ENCODE measurements at regions not wholly inside any gene's neighbourhood (a gene's known extent, or its start where the extent isn't known, plus 50 kb on each side); places are given as distances from the start of the nearest gene placed in this dataset.

DNA sequence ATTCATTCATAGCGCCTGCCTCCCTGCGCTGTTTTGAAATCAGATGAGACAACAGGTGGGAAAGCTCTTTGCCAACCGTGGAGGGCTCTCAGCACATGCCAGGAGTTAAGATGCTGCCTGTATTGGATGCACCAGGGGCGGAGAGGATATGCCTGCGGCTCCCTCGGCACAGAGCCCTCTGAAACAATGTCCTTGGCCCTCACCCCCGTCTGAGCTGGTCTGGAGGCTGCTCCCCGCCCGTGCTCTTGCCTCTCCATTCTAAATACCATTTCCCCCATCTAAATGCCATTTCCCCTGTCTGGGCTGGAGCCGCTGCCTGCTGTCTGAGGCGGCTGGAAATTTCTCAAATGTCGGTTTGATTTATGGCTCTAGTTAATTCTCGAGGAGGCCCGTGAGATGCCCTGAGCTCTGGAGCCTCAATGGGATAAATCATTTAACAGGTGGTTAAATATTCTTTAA, 50.8 kb upstream of the MLN start (continued):
- TF ChIP-seq EP300 (IDR thresholded peaks at IDR 0.05) (no peak), HOXB13 (CRISPR knock-in tag; IDR thresholded peaks at IDR 0.05; ENCODE audit: low read depth) (no peak), SREBF2 (IDR thresholded peaks at IDR 0.05) (no peak)

DNA sequence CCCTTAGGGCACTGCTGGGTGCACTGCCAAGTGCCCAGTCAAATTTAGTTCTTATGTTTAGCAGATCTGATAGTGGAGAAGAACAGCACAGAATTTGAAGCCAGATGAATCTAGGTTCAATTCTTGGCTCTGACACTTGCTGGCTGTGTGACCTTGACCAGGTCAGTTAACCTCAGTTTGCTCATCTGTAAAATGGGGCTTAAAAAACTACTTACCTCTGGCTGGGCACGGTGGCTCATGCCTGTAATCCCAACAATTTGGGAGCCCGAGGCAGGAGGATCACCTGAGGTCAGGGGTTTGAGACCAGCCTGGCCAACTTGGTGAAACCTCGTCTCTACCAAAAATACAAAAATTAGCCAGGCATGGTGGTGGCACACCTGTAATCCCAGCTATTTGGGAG, 49.9 kb upstream of the MLN start:
- 57% methylated on average over 3 of the region's 3 CpGs for WGBS (ENCODE audit: missing lambda C conversion rate)
- ATAC-seq (no peak), FAIRE-seq (no peak), DNase-seq (ENCODE audit: low read depth in 1 of 2, low spot score in 1 of 2) (no peak)
- CTCF ChIA-PET, result interaction anchor here (1.8 to 7.0 kb wide), 2 partner anchors 8 to 173 kb away, joined by 4 to 32 read pairs; no protein-coding TSS in a partner anchor
- H3K4me1 ChIP-seq, result peaks cover 15% of the 10 kb centered on the region
- H3K4me3 ChIP-seq, result no peak overlapping the region
- no peak overlapping the region for H3K27ac ChIP-seq
- no peaks in the 10 kb centered on the region for H3K9me3 ChIP-seq
- H3K4me2 ChIP-seq, result no peak overlapping the region
- POLR2A ChIA-PET, result no interaction called here
- no peak for TF ChIP-seq HOXB13 (CRISPR knock-in tag; IDR thresholded peaks at IDR 0.05; ENCODE audit: low read depth)
- no peak for TF ChIP-seq ZSCAN20 (CRISPR knock-in tag; IDR thresholded peaks at IDR 0.05)
- peak; percentile 48; the same call in 1 of the 2 replicates for TF ChIP-seq ESRRA (IDR thresholded peaks at IDR 0.05; ENCODE audit: borderline replicate concordance, low read length)
- TF ChIP-seq CBX8 (IDR thresholded peaks at IDR 0.05), result no peak

Small RNA genes lying in the stretch of these regions (small RNA-seq; reads per million reads assigned to genes)
- gene AL138889.2 (0 reads per million in 6 experiments), gene MIR7159 (0 reads per million in 6 experiments)

All from A549 (cell line).